ENCODE measurements at regions not wholly inside any gene's neighbourhood (a gene's known extent, or its start where the extent isn't known, plus 50 kb on each side); places are given as distances from the start of the nearest gene placed in this dataset.
A peak's percentile ranks its signal among the peaks of the same experiment; 100 is the strongest.

- 9% methylated on average over 4 of the region's 4 CpGs for WGBS (ENCODE audit: insufficient coverage, low coverage, missing lambda C conversion rate)
- no peaks in the 10 kb centered on the region for H3K36me3 ChIP-seq (ENCODE audit: control insufficient read depth, insufficient read depth, low read length)
Measured at GRCh38 chr4:79163981-79164490, 161.8 kb downstream of the NAA11 start.

More at GRCh38 chr4:79163981-79164490, 161.8 kb downstream of the NAA11 start:
- FAIRE-seq (no peak), DNase-seq (ENCODE audit: extremely low read depth in 1 of 4, low spot score in 3 of 4) (no peak), ATAC-seq (no peak)
- Histone ChIP-seq H3K4me3 (no peak overlapping the region), H3K79me2 (ENCODE audit: control insufficient read depth, insufficient read depth, low read length) (no peaks in the 10 kb centered on the region), H3K27me3 (ENCODE audit: control insufficient read depth in 2 of 2, insufficient read depth in 2 of 2, low read length in 2 of 2) (no peaks in the 10 kb centered on the region), H3K9me3 (replicated peaks; ENCODE audit: control insufficient read depth, insufficient read depth, low read depth, low read length) (no peaks in the 10 kb centered on the region), H4K20me1 (replicated peaks; ENCODE audit: control insufficient read depth, insufficient read depth, low read length) (no peaks in the 10 kb centered on the region), H3K9ac (ENCODE audit: insufficient read depth in 1 of 2, low read depth in 2 of 2, low read length in 2 of 2) (no peak overlapping the region), H3K4me2 (ENCODE audit: insufficient read depth, low read length) (no peak overlapping the region), H3K4me1 (replicated peaks in 1 of 2; ENCODE audit: control insufficient read depth in 2 of 2, insufficient read depth in 2 of 2, low read length in 2 of 2) (peaks cover 0 to 10% of the 10 kb centered on the region in 2 experiments; a peak in 3 of 5 replicates), H2AFZ (ENCODE audit: low read depth, low read length) (peak overlapping the region; percentile 34; the same call in 1 of the 2 replicates), H3K27ac (ENCODE audit: extremely low read depth, low read depth, low read length) (no peak overlapping the region), H3K9me1 (ENCODE audit: control insufficient read depth, insufficient read depth, low read length) (no peaks in the 10 kb centered on the region)
- no TSS peak for BruUV-seq (replicated peaks)
- intact Hi-C loops (cut with micrococcal nuclease), result no loop called here
- in situ Hi-C loops (cut with MboI), result no loop called here
- POLR2A ChIA-PET, result no interaction called here
- TF ChIP-seq SP2 (IDR thresholded peaks at IDR 0.05; ENCODE audit: extremely low read depth, low read depth, low read length, poor library complexity, severe bottlenecking), result no peak
- no peak for TF ChIP-seq CEBPG (CRISPR knock-in tag; IDR thresholded peaks at IDR 0.05)
- TF ChIP-seq CEBPG (tag; conservative IDR thresholded peaks at IDR 0.05 in 1 of 2, IDR thresholded peaks at IDR 0.05 in 1 of 2), result 0 out of 4 replicates have a peak, but pooled peaks of 1 of the 2 experiments have one; percentile 13
- TF ChIP-seq ZBTB43 (CRISPR knock-in tag; IDR thresholded peaks at IDR 0.05), result no peak
- TF ChIP-seq IFI16 (CRISPR knock-in tag; IDR thresholded peaks at IDR 0.05), result no peak
- CTCF ChIA-PET (ENCODE audit: low intra/inter-chr PET ratio), result no interaction called here

Data from K562 (cell line).